Karpas-422 (cell line): ENCODE measurements at regions not wholly inside any gene's neighbourhood (a gene's known extent, or its start where the extent isn't known, plus 50 kb on each side); places are given as distances from the start of the nearest gene placed in this dataset.

Experiments
- DNase-seq: peaks from one replicate; pipeline ENCODE4 v3.0.0-alpha.2; 2015
- H2AFZ ChIP-seq: fragments of 200-600 bp; sonication (generic); 2 replicates; pipeline ENCODE4 v1.6.1; 2014; ENCODE audit warnings: antibody characterized with exemption, low read length, mixed read lengths
- H3K27ac ChIP-seq: fragments of 200-600 bp; sonication (generic); 2 replicates; pipeline ENCODE4 v1.5.1; 2014; ENCODE audit warnings: mild to moderate bottlenecking, low read length, moderate library complexity
- H3K27me3 ChIP-seq: fragments of 200-600 bp; sonication (generic); 2 replicates; pipeline ENCODE4 v1.6.1; 2014; ENCODE audit warnings: low read length, mixed read lengths
- H3K36me3 ChIP-seq: fragments of 200-600 bp; sonication (generic); 2 replicates; pipeline ENCODE4 v1.6.1; 2014; ENCODE audit warnings: low read length, mixed read lengths; ENCODE audit not compliant: insufficient read depth
- H3K4me1 ChIP-seq: fragments of 200-600 bp; sonication (generic); 2 replicates; pipeline ENCODE4 v1.6.1; 2014; ENCODE audit warnings: mild to moderate bottlenecking, low read length, mixed read lengths
- H3K4me2 ChIP-seq: fragments of 200-600 bp; sonication (generic); 2 replicates; pipeline ENCODE4 v1.6.1; 2014; ENCODE audit warnings: low read length, low read depth, mild to moderate bottlenecking; ENCODE audit not compliant: poor library complexity, severe bottlenecking
- H3K4me3 ChIP-seq: fragments of 200-600 bp; sonication (generic); 2 replicates; pipeline ENCODE4 v1.5.1; 2014; ENCODE audit warnings: mild to moderate bottlenecking, antibody characterized with exemption, low read length, mixed read lengths
- H3K79me2 ChIP-seq: fragments of 200-600 bp; sonication (generic); 2 replicates; pipeline ENCODE4 v1.6.1; 2014; ENCODE audit warnings: mild to moderate bottlenecking, low read length, mixed read lengths
- H3K9ac ChIP-seq: fragments of 200-600 bp; sonication (generic); 2 replicates; pipeline ENCODE4 v1.6.0; 2014; ENCODE audit warnings: low read length
- H3K9me2 ChIP-seq: fragments of 200-600 bp; sonication (generic), shearing (Covaris generic); replicated peaks from 2 replicates; pipeline ENCODE4 v1.6.0; 2014; ENCODE audit warnings: mild to moderate bottlenecking, low read length, moderate library complexity; ENCODE audit not compliant: insufficient read depth
- H3K9me3 ChIP-seq: fragments of 300-700, 200-600 bp; sonication (generic); 2 replicates; pipeline ENCODE4 v1.6.1; 2014; ENCODE audit warnings: low read length, mixed read lengths
- H4K20me1 ChIP-seq: fragments of 200-600 bp; sonication (generic); 2 replicates; pipeline ENCODE4 v1.6.1; 2014; ENCODE audit warnings: mild to moderate bottlenecking, antibody characterized with exemption, low read length, low read depth; ENCODE audit not compliant: insufficient read depth

- Histone ChIP-seq H3K4me3 (no peak overlapping the region), H3K27ac (no peak overlapping the region), H4K20me1 (no peaks in the 10 kb centered on the region), H3K9ac (no peak overlapping the region), H3K4me1 (no peaks in the 10 kb centered on the region), H3K79me2 (no peaks in the 10 kb centered on the region), H3K9me3 (no peaks in the 10 kb centered on the region), H3K27me3 (no peaks in the 10 kb centered on the region), H3K4me2 (no peak overlapping the region), H3K36me3 (no peaks in the 10 kb centered on the region), H2AFZ (no peak overlapping the region), H3K9me2 (no peaks in the 10 kb centered on the region)
- no peak for DNase-seq
These were observed 86.8 kb upstream of the GULP1 start for GRCh38 chr2:188204824-188205223.

GRCh38 chr2:188207554-188207953, 84.1 kb upstream of the GULP1 start:
- Histone ChIP-seq H3K4me3 (no peak overlapping the region), H3K27me3 (no peaks in the 10 kb centered on the region), H3K27ac (no peak overlapping the region), H2AFZ (no peak overlapping the region), H3K9me2 (no peaks in the 10 kb centered on the region), H3K4me2 (no peak overlapping the region), H3K4me1 (no peaks in the 10 kb centered on the region), H3K36me3 (no peaks in the 10 kb centered on the region), H4K20me1 (no peaks in the 10 kb centered on the region), H3K9ac (no peak overlapping the region), H3K79me2 (no peaks in the 10 kb centered on the region), H3K9me3 (peaks cover 9% of the 10 kb centered on the region)
- DNase-seq, result no peak

DNA sequence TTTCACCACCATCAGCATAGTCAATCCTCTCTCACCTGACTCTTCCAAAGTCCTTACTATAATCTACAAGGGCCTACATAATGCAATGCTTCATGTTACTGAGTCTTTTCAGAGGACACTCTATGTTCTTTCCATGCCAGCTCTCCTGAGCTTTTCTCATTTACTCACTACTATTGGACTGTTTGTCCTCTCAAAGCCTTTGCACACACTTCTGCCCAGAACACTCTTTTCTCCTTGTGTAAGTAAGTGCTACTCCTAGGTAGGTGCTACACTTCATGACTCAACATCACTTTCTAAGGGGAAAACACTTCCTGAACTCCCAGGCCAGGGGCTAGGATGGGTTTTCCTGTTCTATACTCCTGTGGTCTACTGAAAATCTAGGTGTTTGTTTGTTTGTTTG, 82.5 kb upstream of the GULP1 start:
- no peaks in the 10 kb centered on the region for H3K79me2 ChIP-seq
- H3K9ac ChIP-seq, result no peak overlapping the region
- H3K27me3 ChIP-seq, result no peaks in the 10 kb centered on the region
- no peak overlapping the region for H3K4me2 ChIP-seq
- no peaks in the 10 kb centered on the region for H4K20me1 ChIP-seq
- DNase-seq, result no peak
- peaks cover 9% of the 10 kb centered on the region for H3K9me3 ChIP-seq
- H3K36me3 ChIP-seq, result no peaks in the 10 kb centered on the region
- H3K4me1 ChIP-seq, result no peaks in the 10 kb centered on the region
- no peak overlapping the region for H2AFZ ChIP-seq
- no peaks in the 10 kb centered on the region for H3K9me2 ChIP-seq
- H3K4me3 ChIP-seq, result no peak overlapping the region
- no peak overlapping the region for H3K27ac ChIP-seq

- Histone ChIP-seq H3K27me3 (no peaks in the 10 kb centered on the region), H3K36me3 (no peaks in the 10 kb centered on the region), H3K9ac (no peak overlapping the region), H3K4me3 (no peak overlapping the region), H3K79me2 (no peaks in the 10 kb centered on the region), H4K20me1 (no peaks in the 10 kb centered on the region), H3K27ac (no peak overlapping the region), H3K4me2 (no peak overlapping the region), H3K9me3 (peaks cover 9% of the 10 kb centered on the region), H3K4me1 (no peaks in the 10 kb centered on the region), H2AFZ (no peak overlapping the region), H3K9me2 (no peaks in the 10 kb centered on the region)
- DNase-seq, result no peak
These were observed 74.4 kb upstream of the GULP1 start for GRCh38 chr2:188217264-188217663.

GRCh38 chr2:188219541-188219940, 72.1 kb upstream of the GULP1 start:
- H3K9ac ChIP-seq, result no peak overlapping the region
- H3K9me3 ChIP-seq, result peaks cover 9% of the 10 kb centered on the region
- H3K36me3 ChIP-seq, result no peaks in the 10 kb centered on the region
- H3K4me1 ChIP-seq, result no peaks in the 10 kb centered on the region
- H3K4me2 ChIP-seq, result no peak overlapping the region
- H3K79me2 ChIP-seq, result no peaks in the 10 kb centered on the region
- H2AFZ ChIP-seq, result no peak overlapping the region
- H4K20me1 ChIP-seq, result no peaks in the 10 kb centered on the region
- no peak for DNase-seq
- no peaks in the 10 kb centered on the region for H3K27me3 ChIP-seq
- H3K4me3 ChIP-seq, result no peak overlapping the region
- no peaks in the 10 kb centered on the region for H3K9me2 ChIP-seq
- H3K27ac ChIP-seq, result no peak overlapping the region

GRCh38 chr2:188220535-188220934, 71.1 kb upstream of the GULP1 start:
- H2AFZ ChIP-seq, result no peak overlapping the region
- no peak overlapping the region for H3K4me3 ChIP-seq
- H3K36me3 ChIP-seq, result no peaks in the 10 kb centered on the region
- no peaks in the 10 kb centered on the region for H3K9me2 ChIP-seq
- no peaks in the 10 kb centered on the region for H4K20me1 ChIP-seq
- H3K27ac ChIP-seq, result no peak overlapping the region
- H3K27me3 ChIP-seq, result no peaks in the 10 kb centered on the region
- H3K9ac ChIP-seq, result no peak overlapping the region
- no peaks in the 10 kb centered on the region for H3K4me1 ChIP-seq
- H3K9me3 ChIP-seq, result peaks cover 9% of the 10 kb centered on the region
- H3K79me2 ChIP-seq, result no peaks in the 10 kb centered on the region
- DNase-seq, result no peak
- H3K4me2 ChIP-seq, result no peak overlapping the region

GRCh38 chr2:188227713-188228112, 64.0 kb upstream of the GULP1 start:
- Histone ChIP-seq H3K4me3 (no peak overlapping the region), H3K4me1 (no peaks in the 10 kb centered on the region), H3K79me2 (no peaks in the 10 kb centered on the region), H3K4me2 (no peak overlapping the region), H3K27ac (no peak overlapping the region), H3K9me2 (no peaks in the 10 kb centered on the region), H3K9me3 (peaks cover 3% of the 10 kb centered on the region), H4K20me1 (no peaks in the 10 kb centered on the region), H3K9ac (no peak overlapping the region), H3K27me3 (no peaks in the 10 kb centered on the region), H3K36me3 (no peaks in the 10 kb centered on the region), H2AFZ (no peak overlapping the region)
- DNase-seq, result no peak

DNA sequence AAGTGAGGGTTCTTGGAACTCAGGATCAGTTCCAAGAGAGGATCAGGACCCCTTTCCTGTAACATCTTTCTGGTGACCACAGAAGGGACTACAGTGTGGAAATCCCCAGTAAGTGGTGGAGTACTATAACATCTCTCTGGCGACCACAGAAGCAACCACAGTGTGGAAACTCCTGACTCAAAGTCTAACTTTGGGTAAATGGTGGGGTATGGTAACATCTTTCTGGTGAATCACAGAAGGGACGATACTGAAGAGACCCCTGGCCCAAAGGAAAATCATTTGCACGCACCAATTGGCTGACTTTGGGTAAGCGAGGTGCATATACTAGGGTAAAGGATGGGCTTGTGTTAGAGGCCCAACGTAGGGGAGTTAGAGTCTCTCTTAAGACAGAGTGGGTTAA, 56.3 kb upstream of the GULP1 start:
- no peak for DNase-seq
- Histone ChIP-seq H3K9ac (no peak overlapping the region), H3K36me3 (no peaks in the 10 kb centered on the region), H3K27me3 (no peaks in the 10 kb centered on the region), H3K27ac (no peak overlapping the region), H3K79me2 (no peaks in the 10 kb centered on the region), H3K4me3 (no peak overlapping the region), H3K9me2 (no peaks in the 10 kb centered on the region), H3K9me3 (peaks cover 5% of the 10 kb centered on the region; the same call in 1 of the 2 replicates), H3K4me2 (no peak overlapping the region), H4K20me1 (no peaks in the 10 kb centered on the region), H3K4me1 (no peaks in the 10 kb centered on the region), H2AFZ (no peak overlapping the region)

DNA sequence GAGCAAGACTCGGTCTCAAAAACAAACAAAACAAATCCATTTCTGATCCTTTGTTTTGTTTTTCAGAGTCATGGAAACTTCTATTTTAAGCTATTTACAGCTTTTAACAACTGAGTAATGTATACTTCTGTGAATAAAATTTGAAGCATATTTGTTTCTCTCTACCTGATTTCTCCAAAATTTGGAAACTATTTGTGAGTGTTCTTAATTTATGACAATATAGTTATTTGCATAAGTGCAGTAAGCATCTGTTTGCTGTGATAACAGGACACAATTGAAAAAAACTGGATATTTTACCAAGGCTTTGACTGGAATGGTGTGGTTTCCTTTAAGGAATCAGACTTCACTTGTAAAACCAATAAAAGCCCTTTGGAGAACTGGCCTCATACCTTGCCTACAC, 53.3 kb upstream of the GULP1 start:
- Histone ChIP-seq H3K79me2 (no peaks in the 10 kb centered on the region), H3K27ac (no peak overlapping the region), H3K4me3 (no peak overlapping the region), H3K9ac (no peak overlapping the region), H3K4me1 (no peaks in the 10 kb centered on the region), H3K36me3 (no peaks in the 10 kb centered on the region), H2AFZ (no peak overlapping the region), H3K9me3 (peaks cover 8% of the 10 kb centered on the region; the same call in 1 of the 2 replicates), H3K27me3 (no peaks in the 10 kb centered on the region), H4K20me1 (no peaks in the 10 kb centered on the region), H3K4me2 (no peak overlapping the region), H3K9me2 (no peaks in the 10 kb centered on the region)
- no peak for DNase-seq
